HEK293T (cell line): ENCODE measurements at regions not wholly inside any gene's neighbourhood (a gene's known extent, or its start where the extent isn't known, plus 50 kb on each side); places are given as distances from the start of the nearest gene placed in this dataset.

ENCODE experiments used
- ARNT ChIP-seq: fragments of 450-650 bp; IDR thresholded peaks from 2 replicates; pipeline ENCODE4 v1.6.1; 2017; ENCODE audit warnings: mild to moderate bottlenecking
- BHLHE40 ChIP-seq: fragments of 450-650 bp; IDR thresholded peaks from 2 replicates; pipeline ENCODE4 v1.6.1; 2016; ENCODE audit warnings: mild to moderate bottlenecking, moderate library complexity, borderline replicate concordance
- CTBP1 ChIP-seq: fragments of 450-650 bp; IDR thresholded peaks from 2 replicates; pipeline ENCODE4 v1.6.1; 2016; ENCODE audit warnings: borderline replicate concordance
- ELF4 ChIP-seq: fragments of 450-650 bp; IDR thresholded peaks from 2 replicates; pipeline ENCODE4 v1.6.1; 2017; ENCODE audit warnings: antibody characterized with exemption
- FOXA1 ChIP-seq: fragments of 450-650 bp; IDR thresholded peaks from 2 replicates; pipeline ENCODE4 v1.6.1; 2016; ENCODE audit warnings: mild to moderate bottlenecking
- FOXK2 ChIP-seq: fragments of 450-650 bp; IDR thresholded peaks from 2 replicates; pipeline ENCODE4 v1.6.1; 2016; ENCODE audit warnings: mild to moderate bottlenecking
- FOXM1 ChIP-seq: fragments of 450-650 bp; IDR thresholded peaks from 2 replicates; pipeline ENCODE4 v1.6.1; 2017; ENCODE audit warnings: mild to moderate bottlenecking, borderline replicate concordance
- L3MBTL2 ChIP-seq: fragments of 450-650 bp; conservative IDR thresholded peaks from 2 replicates; pipeline ENCODE4 v1.6.1; 2016; ENCODE audit warnings: mild to moderate bottlenecking
- LEF1 ChIP-seq: fragments of 450-650 bp; IDR thresholded peaks from 2 replicates; pipeline ENCODE4 v1.6.1; 2017; ENCODE audit warnings: mild to moderate bottlenecking, borderline replicate concordance
- NFRKB ChIP-seq: fragments of 450-650 bp; IDR thresholded peaks from 2 replicates; pipeline ENCODE4 v1.6.1; 2016; ENCODE audit warnings: mild to moderate bottlenecking, moderate library complexity
- SP1 ChIP-seq: fragments of 450-650 bp; IDR thresholded peaks from 2 replicates; pipeline ENCODE4 v1.6.1; 2017
- SUZ12 ChIP-seq: fragments of 450-650 bp; IDR thresholded peaks from 2 replicates; pipeline ENCODE4 v1.6.1; 2016; ENCODE audit warnings: mild to moderate bottlenecking
- TARDBP ChIP-seq: fragments of 450-650 bp; IDR thresholded peaks from 2 replicates; pipeline ENCODE4 v1.6.1; 2016
- TF ChIP-seq, protein P1 (sequence below): fragments of 450-650 bp; IDR thresholded peaks from 2 replicates; pipeline ENCODE4 v1.6.1; 2016

DNA sequence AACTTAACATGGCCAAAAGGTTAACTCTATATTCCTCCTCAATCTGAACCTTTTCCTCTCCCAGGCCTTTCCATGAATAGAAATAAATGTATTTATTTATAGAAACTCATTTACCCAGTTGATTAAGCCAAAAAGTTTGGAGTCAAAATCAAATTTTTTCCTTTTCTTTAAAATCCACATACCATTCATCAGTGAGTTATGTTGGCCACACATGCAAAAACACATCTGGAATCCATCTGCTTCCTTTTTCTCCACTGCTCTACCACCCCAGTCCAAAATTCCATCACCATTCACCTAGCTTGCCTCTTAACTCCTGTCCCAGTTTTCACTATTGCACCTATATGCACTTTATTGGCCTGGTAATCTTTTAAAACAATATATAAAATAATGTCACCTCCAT, 62.4 kb upstream of the TMEM200A start:
- TF ChIP-seq FOXM1 = no peak
- TF ChIP-seq TARDBP = no peak
- TF ChIP-seq CTBP1 = no peak
- TF ChIP-seq, protein P1, sequence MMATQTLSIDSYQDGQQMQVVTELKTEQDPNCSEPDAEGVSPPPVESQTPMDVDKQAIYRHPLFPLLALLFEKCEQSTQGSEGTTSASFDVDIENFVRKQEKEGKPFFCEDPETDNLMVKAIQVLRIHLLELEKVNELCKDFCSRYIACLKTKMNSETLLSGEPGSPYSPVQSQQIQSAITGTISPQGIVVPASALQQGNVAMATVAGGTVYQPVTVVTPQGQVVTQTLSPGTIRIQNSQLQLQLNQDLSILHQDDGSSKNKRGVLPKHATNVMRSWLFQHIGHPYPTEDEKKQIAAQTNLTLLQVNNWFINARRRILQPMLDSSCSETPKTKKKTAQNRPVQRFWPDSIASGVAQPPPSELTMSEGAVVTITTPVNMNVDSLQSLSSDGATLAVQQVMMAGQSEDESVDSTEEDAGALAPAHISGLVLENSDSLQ = no peak
- TF ChIP-seq NFRKB = no peak
- TF ChIP-seq SP1 = no peak
- no peak for TF ChIP-seq SUZ12
- TF ChIP-seq FOXA1 = no peak
- no peak for TF ChIP-seq ARNT
- TF ChIP-seq L3MBTL2 = no peak
- TF ChIP-seq FOXK2 = no peak
- TF ChIP-seq BHLHE40 = no peak
- no peak for TF ChIP-seq ELF4
- no peak for TF ChIP-seq LEF1
